ENCODE measurements at regions not wholly inside any gene's neighbourhood (a gene's known extent, or its start where the extent isn't known, plus 50 kb on each side); places are given as distances from the start of the nearest gene placed in this dataset.
"Not testable (repeated sequence)": the region's sequence is repeated elsewhere in the genome, so short reads cannot be mapped to it uniquely, and the experiment has no call there.

DNA sequence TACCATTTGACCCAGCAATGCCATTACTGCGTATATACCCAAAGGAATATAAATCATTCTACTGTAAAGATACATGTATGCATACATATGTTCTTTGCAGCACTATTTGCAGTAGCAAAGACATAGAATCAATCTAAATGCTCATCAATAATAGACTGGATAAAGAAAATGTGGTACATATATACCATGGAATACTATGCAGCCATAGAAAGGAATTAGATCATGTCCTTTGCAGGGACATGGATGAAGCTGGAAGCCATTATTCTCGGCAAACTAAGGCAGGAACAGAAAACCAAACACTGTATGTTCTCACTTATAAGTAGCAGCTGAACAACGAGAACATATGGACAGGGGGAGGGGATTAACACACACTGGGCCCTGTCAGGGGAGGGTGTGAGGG, 54.8 kb upstream of the ZNF30 start:
- not testable (repeated sequence) for DNase-seq (ENCODE audit: low read depth)

DNA sequence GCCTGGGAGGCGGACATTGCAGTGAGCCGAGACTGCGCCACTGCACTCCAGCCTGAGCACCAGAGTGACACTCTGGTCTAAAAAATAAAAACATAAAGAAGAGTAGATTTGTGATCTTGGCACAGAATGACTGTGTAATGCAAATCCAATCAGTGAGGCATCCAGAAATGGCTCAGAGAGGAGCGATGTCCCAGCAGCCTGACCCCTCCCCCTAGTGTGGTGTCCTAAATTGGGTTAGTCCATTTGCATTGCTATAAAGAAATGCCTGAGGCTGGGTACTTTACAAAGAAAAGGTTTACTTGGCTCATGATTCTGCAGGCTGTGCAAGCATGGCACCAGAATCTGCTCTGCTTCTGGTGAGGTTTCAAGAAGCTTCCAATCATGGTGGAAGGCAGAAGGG, 59.1 kb upstream of the ZNF30 start:
- no peak for DNase-seq (ENCODE audit: low read depth)

DNA sequence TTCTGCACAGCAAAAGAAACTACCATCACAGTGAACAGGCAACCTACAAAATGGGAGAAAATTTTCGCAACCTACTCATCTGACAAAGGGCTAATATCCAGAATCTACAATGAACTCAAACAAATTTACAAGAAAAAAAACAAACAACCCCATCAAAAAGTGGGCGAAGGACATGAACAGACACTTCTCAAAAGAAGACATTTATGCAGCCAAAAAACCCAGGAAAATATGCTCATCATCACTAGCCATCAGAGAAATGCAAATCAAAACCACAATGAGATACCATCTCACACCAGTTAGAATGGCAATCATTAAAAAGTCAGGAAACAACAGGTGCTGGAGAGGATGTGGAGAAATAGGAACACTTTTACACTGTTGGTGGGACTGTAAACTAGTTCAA, 61.5 kb upstream of the ZNF30 start:
- DNase-seq (ENCODE audit: low read depth) = not testable (repeated sequence)

DNA sequence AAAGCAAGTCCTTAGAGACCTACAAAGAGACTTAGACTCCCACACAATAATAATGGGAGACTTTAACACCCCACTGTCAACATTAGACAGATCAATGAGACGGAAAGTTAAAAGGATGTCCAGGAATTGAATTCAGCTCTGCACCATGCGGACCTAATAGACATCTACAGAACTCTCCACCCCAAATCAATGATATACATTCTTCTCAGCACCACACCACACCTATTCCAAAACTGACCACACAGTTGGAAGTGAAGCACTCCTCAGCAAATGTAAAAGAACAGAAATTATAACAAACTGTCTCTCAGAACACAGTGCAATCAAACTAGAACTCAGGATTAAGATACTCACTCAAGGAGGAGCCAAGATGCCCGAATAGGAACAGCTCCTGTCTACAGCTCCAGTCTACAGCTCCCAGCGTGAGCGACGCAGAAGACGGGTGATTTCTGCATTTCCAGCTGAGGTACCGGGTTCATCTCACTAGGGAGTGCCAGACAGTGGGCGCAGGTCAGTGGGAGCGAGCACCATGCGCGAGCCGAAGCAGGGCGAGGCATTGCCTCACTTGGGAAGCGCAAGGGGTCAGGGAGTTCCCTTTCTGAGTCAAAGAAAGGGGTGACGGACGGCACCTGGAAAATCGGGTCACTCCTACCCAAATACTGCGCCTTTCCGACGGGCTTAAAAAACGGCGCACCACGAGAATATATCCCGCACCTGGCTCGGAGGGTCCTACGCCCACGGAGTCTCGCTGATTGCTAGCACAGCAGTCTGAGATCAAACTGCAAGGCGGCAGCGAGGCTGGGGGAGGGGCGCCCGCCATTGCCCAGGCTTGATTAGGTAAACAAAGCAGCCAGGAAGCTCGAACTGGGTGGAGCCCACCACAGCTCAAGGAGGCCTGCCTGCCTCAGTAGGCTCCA, 66.6 kb upstream of the ZNF30 start:
- DNase-seq (ENCODE audit: low read depth) = not testable (repeated sequence)

DNA sequence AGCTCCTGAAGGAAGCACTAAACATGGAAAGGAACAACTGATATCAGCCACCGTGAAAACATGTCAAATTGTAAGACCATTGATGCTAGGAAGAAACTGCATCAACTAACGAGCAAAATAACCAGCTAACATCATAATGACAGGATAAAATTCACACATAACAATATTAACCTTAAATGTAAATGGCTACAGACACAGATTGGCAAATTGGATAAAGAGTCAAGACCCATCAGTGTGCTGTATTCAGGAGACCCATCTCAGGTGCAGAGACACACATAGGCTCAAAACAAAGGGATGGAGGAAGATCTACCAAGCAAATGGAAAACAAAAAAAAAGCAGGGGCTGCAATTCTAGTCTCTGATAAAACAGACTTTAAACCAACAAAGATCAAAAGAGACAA, 67.4 kb upstream of the ZNF30 start:
- not testable (repeated sequence) for DNase-seq (ENCODE audit: low read depth)

DNA sequence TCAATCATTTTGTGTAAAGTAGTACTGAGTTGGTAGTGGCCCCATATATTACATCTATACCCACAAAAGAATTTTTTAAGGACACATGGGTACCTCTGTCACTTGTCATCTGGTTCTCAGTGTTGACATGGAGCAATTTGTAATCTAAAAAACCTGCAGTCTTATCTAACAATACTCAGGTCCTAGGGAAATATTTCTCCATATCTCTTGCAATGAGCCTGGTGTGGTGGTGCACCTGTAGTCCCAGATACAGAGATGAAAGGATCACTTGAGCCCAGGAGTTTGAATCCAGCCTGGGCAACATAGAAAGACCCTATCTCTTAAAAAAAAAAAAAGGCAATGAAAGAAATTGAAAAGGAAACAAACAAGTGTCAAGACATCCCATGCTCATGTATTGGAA, 70.7 kb upstream of the ZNF30 start:
- no peak for DNase-seq (ENCODE audit: low read depth)

DNA sequence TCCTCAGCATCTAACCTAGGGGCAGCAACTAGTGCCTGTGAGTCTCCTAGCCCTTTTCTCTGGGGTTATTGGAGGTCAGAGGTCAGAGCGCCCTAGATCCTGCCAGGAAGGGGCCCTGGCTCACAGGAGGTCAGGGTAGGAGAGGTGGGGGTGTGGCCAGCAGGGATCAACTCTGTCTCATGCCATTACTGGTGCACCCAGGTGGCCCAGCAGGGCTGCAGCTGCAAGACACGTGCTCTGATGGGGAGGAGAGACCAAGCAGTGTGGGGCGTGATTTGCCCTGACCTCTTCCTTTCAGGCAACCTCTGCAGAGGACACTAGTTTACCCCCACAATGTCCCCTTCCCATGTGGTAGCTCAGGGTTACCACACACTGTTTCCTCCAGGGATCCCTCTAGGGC, 73.3 kb upstream of the ZNF30 start:
- DNase-seq (ENCODE audit: low read depth) = no peak

DNA sequence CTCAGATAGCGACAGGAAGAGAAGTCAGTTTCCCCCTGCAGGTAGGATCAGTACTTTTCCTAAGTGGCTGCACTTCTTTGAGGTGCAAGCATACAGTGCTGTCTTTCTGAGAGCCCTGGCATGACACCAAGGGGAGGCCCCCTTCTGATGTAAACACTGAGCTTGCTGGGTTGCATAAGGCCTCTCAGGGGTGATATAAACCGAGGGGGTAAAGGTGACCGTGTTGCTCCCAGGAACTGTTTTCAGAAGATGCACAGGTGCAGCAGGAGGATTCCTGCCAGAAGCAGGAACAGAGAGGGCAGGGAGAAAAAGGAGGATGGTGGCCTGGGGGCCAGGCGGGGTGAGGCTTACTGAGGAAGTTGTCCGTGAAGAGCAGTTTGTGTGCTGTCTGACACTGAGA, 74.0 kb upstream of the ZNF30 start:
- no peak for DNase-seq (ENCODE audit: low read depth)

DNA sequence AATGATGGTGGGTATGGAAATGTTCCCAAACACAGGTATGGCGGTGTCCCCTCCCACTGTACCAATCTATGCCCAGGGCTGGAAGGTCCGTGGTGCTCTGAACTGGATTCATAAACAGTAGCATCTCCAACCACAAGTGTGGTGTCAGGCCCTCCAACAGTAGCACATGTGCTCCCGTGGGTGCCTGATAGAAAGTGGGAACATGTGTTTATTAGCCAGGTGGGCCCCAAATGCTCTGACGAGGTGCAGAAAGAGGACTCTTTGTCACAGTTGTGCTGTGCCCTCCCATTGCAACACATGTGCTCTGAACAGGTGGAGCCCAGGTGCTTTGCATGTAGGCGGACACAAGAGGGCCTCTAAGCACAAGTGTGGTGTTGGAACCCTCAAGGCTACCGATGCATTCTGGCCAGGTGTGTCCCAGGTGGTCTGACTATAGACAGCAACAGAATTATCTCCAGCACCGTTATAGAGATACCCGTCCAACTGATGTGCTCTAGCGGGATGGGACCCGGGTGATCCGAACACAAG, 75.4 kb upstream of the ZNF30 start:
- DNase-seq (ENCODE audit: low read depth) = no peak

DNA sequence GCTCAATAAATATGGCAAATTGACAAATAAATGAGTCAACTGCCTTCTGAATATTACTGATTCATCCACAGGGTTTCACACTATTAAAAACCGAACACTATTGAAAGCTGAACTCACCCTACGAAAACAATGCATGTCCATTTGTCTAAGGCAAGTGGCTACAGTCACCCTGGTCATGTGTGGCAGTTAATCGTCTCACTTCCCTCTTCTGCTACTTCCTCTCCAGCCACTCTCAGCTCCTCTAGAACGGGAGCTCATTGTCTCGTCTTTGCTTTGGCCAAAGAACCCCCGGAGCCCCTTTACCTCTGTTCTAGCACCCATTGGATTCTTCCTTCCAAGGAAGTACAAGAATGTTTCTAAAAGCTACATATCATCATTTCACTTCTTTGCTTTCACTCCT, 74.4 kb upstream of the ZNF599 start:
- DNase-seq (ENCODE audit: low read depth) = no peak

DNA sequence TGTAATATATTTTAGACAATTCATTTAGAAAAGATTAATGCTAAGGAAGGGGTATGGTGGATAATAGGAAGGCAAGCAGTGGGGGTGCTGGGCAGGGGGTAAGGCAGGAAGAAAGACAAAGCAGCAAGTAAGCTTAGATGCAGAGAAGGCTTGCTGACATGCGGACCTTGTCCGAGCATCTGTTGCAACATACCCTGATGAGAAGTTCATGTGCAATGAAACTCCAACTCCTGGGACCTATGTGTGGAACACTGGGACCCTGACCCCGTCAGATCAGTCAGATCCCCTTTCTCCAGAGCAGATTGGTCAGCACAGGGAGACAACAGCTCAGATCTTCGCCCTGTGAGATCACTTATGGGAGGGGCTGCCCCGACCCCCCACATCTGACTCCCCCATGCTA, 71.3 kb upstream of the ZNF599 start:
- DNase-seq (ENCODE audit: low read depth) = no peak

DNA sequence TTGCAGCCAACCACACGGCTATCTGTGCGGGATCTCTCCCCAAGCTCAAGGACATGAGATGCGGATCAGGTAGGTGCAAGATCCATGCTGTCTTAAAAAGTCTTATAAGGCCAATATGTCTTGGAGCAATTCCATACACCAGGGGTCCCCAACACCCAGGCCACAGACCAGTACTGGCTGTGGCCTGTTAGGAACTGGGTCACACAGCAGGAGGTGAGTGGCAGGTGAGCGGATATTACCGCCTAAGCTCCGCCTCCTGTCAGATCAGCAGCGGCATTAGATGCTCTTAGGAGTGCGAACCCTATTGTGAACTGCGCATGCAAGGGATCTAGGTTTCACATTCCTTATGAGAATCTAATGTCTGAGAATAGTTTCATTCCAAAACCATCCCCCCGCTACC, 68.8 kb upstream of the ZNF599 start:
- DNase-seq (ENCODE audit: low read depth) = no peak

DNA sequence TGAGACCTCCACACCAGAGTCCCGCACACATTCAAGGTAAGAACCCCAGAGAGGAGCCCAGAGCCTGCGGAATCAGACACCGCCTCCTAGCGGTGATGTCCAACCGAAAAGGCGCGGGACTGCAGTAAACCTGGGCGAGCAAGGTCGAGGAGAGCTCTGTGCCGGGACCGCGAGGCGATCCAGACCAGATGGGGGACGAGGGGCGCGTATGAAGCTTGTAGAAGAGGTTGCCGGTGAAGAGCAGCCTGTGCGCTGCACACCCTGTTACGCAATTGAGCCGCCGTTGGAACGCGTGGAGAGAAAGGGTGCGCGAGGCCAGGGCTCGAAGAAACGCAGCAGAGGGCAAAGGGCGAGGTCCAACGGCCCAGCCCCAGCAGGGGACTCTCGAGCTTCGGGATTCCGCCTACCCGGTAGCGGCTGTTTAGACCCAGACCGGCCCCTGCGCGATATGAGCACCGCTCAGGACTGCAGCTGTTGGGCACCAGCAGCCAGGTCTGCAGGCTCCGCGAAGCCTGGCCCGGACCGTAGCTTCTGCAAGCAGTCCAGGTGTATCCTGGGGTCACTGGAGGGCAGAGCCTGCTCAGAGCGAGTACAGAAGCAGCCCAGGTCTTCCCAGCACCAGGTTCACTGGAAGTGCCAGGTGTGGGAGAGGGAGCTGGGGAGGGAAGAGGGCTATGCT, 65.9 kb upstream of the ZNF599 start:
- DNase-seq (ENCODE audit: low read depth) = no peak

DNA sequence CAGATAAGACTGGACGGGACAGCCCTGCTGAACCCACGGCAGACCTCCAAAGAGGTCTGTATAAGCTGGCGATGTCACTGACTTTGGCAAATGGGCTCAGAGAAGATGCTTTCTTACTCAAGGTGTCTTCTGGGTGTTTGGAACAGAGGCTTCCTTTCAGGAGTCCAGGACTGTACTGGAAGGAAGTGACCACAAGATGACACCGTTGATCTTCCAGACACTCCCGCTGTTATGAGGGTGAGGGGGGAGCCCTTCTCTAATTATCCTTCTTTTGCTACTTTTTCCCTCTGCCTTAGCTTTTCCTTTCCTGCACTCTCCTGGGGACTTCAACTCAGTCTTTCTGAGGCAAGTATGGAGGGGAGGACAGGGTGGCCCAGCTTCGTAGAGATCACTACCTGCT, 65.2 kb upstream of the ZNF599 start:
- peak; percentile 12 for DNase-seq (ENCODE audit: low read depth)

DNA sequence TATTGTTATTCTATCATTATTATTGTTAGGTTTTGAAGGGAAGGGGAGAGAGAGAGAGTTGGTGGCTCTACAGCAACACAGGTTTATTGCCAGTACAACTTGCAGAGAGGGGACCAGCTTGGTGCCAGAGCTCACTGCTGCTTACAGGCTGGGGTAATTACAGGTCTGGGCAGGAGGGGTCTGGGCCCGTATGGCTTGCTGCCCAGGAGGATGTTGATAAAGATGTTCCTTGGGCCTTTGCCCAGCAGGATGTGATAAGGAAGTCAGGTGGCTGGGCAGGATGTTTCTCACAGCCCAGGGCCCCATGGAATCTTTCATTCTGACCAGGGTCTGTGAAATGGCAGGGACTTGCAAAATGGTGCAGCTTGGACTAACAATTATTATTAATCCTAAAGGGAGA, 64.2 kb upstream of the ZNF599 start:
- DNase-seq (ENCODE audit: low read depth) = no peak

DNA sequence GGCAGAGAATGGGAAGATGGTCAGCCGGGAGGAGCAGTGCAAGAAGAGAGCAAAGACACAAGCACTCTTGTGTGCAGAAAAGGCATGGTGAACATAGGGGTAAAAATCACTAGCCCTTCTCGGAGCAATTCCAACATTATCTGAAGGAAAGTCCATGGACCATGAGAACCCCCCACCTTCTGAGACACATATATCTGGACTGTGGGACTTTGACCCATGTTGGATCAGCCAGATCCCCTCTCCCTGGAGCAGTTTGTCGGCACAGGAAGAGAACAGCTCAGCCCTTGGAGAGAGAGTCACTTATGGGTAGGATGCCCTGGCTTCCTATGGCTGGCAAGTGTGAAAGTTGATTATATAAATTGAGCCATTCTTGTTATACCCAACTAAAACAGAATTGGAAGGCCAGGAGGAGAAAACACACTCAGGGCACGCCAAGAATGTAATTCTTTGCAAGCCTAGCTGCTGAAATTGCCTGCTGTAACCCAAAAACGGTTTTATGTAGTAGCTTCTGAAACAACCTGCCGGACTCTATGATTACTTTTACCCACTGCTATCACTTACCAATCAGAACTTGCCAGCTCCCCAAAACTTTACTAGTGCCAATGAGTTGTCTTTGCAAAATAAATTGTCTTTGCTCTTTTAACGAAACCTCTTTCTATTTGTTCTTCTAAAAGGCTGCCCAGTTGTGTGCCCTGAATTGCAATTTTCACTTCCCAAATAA, 62.8 kb upstream of the ZNF599 start:
- DNase-seq (ENCODE audit: low read depth) = no peak

DNA sequence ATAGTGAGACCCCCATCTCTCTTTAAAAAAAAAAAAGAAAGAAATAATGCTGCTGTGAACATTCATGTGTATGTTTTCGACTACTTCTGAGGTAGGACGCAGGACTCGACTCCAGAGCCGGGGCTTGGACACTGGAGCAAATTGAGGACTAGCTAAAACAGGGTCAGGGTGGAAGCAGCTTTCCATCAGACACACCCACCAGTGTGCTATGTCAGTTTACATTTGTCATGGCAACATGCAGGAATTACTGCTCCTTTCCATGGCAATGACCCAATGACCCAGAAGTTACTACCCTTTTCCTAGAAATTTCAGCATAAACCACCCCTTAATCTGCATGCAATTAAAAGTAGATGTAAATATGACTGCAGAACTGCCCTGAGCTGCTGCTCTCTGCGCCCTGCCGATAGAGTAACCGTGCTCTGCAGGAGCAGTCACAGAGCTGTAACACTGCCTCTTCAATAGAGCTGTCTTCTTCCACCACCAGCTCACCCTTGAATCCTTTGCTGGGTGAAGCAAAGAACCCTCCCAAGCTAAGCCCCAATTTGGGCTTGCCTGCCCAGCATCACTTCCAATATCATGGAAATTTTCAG, 61.6 kb upstream of the ZNF599 start:
- no peak for DNase-seq (ENCODE audit: low read depth)

DNA sequence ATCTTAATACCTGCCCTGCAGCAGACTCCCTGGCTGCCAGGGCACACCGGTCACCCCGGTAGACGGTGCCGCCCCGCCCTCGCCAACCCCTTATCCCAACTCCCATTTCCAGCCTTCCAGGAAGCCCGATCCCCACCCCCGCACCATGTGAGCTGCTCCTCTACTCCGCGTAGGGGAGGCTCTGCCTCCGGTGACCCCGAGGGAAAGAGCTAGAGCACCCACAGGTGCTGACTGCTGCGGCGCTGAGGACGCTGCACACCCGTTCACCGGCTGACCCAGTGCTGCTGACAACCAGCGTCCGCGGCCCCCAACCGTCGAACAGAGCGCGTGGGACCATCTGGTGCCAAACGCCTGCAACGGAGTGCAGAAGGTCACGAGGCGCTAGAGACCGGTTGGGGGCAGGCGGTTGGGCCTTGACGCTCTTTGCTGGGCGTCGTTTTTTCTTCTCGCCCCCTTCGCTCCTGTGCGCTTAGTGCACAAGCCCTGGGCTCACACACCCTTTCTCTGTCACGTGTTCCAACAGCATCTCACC, 59.6 kb upstream of the ZNF599 start:
- DNase-seq (ENCODE audit: low read depth) = no peak

DNA sequence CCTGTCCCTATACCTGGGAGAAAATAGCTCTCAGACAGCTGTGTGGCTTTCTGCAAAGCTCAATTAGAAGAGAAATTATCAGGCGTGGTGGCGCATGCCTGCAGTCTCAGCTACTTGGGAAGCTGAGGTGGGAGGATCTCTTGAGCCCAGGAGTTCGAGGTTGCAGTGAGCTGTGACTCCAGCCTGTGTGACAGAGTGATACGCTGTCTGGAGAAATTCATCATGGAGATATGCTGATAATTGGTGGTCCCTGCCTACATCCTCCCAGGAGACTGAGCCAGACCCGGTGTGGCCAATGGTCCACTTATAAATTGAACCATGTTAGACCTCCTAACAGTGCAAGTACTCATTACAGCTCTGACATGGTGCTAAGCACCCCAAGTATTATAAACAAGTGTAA, 58.7 kb upstream of the ZNF599 start:
- no peak for DNase-seq (ENCODE audit: low read depth)

DNA sequence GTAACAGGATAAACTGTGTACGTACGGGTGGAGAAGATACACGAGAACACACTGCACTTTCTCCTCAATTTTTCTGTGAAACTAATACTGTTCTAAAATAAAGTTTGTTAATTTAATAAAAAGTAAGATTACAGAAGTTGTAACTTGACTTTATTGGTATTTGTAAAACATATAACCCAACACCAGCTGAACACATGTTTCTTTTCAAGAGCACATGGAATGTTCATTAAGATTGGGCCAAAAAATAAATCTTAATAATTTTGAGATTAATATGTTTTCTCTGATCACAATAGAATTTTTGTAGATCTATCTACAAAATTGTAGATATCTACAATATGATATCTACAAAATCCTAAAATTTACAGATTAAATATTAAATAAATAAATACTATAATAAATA, 55.1 kb upstream of the ZNF599 start:
- no peak for DNase-seq (ENCODE audit: low read depth)

DNA sequence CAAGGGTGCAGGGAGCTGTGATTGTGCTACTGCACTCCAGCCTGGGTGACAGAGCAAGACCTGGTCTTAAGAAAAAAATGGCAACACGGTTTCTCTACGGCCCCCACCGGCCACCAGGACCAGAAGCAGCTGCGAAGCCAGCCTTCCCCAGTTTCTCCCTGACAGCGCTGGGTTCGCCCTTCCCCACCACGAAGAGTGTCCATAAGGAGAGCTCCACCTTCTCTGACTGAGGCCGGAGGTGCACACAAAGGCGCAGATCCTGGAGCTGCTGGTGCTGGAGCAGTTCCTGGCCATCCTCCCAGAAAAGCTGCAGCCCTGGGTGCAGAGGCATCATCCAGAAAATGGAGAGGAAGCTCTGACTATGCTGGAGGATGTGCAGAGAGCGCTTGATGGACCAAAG, 52.2 kb upstream of the ZNF599 start:
- no peak for DNase-seq (ENCODE audit: low read depth)
